Small intestine (tissue), 7 donors: ENCODE measurements at regions not wholly inside any gene's neighbourhood (a gene's known extent, or its start where the extent isn't known, plus 50 kb on each side); places are given as distances from the start of the nearest gene placed in this dataset.

Experiments
- DNase-seq, 2 donors: peaks; one replicate each; pipeline versions ENCODE4 v3.0.0 to v3.0.0-alpha.2; 2013
- FAIRE-seq: peaks from 2 replicates; lab custom pipeline; 2012; peaks lifted over from hg19 to GRCh38; lab: Jason Lieb, UNC
- H3K27ac ChIP-seq, 3 donors: one replicate each; pipeline ENCODE4 v1.5.1; 2013; ENCODE audit warnings: low read length in 2 of 3, mild to moderate bottlenecking in 2 of 3, control low read depth in 1 of 3, inconsistent platforms in 1 of 3, low read depth in 1 of 3, moderate library complexity in 1 of 3
- H3K27me3 ChIP-seq, 3 donors: one replicate each; pipeline ENCODE4 v1.6.1; 2013; ENCODE audit warnings: low read length in 3 of 3, inconsistent platforms in 1 of 3; ENCODE audit not compliant: control insufficient read depth in 3 of 3, insufficient read depth in 3 of 3
- H3K36me3 ChIP-seq, 3 donors: one replicate each; pipeline ENCODE4 v1.6.1; 2013; ENCODE audit warnings: low read length in 3 of 3, inconsistent platforms in 1 of 3, low read depth in 1 of 3, mild to moderate bottlenecking in 1 of 3, moderate library complexity in 1 of 3; ENCODE audit not compliant: control insufficient read depth in 3 of 3, insufficient read depth in 2 of 3
- H3K4me1 ChIP-seq, 3 donors: one replicate each; pipeline ENCODE4 v1.6.1; 2013; ENCODE audit warnings: low read length in 2 of 3, inconsistent platforms in 1 of 3, low read depth in 1 of 3, mild to moderate bottlenecking in 1 of 3, moderate library complexity in 1 of 3; ENCODE audit not compliant: control insufficient read depth in 3 of 3, insufficient read depth in 2 of 3
- H3K4me3 ChIP-seq, 3 donors: one replicate each; pipeline ENCODE4 v1.5.1; 2013; ENCODE audit warnings: low read length in 3 of 3, control low read depth in 1 of 3, inconsistent platforms in 1 of 3, low read depth in 1 of 3, mild to moderate bottlenecking in 1 of 3, moderate library complexity in 1 of 3
- H3K9me3 ChIP-seq, 2 donors: one replicate each; pipeline ENCODE4 v1.6.1; 2013; ENCODE audit warnings: low read depth in 1 of 2, low read length in 1 of 2; ENCODE audit not compliant: control insufficient read depth in 2 of 2, insufficient read depth in 1 of 2
- WGBS, 3 donors: extraction: QIAGEN DNeasy Blood & Tissue Kit; methylation state at CpG; one replicate each; pipeline ENCODE4 v1.1.7; 2013; 5-methylcytosine and 5-hydroxymethylcytosine counted together
- donor health status: healthy with polysubstance abuse.
- donor health status: control.
- donor health status: control.
- donor health status: Bipolar disorder and iron deficiency.
- donor health status: healthy.

DNA sequence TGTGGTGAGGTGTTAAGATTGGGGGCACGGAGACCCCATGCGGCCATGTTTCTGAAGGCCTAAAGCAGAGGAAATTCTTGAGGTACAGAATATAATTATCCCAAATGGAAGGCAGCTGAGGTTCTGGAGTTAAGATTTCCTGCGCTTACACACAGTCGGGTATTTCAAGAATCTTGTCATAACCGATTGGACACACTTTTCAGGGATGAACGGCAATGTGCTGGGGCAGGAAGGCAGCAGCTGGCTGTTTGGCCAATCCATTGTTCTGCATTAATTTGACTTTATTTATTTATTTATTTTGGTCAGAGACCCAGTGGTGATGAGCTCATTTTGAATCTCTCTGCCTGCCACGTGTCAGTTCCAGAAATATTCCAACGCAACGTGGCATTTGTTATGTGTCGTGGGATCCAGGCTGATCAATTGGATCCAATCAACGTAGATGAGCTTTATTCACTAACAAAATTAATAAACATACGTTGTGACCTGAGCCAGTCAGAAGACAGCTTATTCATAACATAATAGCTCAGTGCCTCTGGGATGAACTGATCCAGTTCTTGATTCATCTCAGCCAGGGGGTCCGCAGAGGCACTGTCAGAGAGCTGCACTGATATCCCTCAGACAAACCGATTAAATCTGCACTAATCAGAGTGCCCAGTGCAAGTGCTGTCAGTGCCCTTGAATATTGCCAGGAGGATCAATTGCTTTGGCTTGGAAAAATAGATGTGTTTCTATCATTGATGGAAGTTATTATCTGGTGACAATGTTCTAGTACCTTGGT, 181.0 kb downstream of the KTN1 start:
- no peak overlapping the region for H3K4me3 ChIP-seq
- no peak for FAIRE-seq

DNA sequence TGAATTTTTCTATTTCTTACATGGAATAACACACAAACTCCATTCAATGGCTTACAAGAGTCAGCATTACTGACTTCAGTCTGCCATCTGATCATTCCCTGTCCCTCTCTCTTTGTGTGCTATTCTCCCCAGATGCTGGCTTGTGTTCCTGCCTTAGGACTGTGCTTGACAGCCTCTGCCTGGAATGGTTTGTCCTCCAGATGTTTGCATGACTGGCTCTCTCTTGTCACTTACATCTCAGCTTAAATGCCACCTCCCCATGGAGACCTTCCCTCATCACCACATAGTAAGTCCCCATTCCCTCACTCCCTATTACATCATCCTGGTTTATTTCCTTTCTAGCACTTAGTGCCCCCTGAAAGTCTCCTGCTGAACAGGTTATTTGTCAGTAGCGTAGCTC, 181.6 kb downstream of the KTN1 start:
- H3K9me3 ChIP-seq, result no peaks in the 10 kb centered on the region
- H3K27me3 ChIP-seq, result no peaks in the 10 kb centered on the region
- WGBS, 3 donors, result 96 to 100% (median 96%) methylated on average over 1 of the region's 1 CpG
- peaks cover 0 to 17% (median 0%) of the 10 kb centered on the region in 3 donors for H3K4me1 ChIP-seq
- FAIRE-seq (no peak), DNase-seq (no peak)
- H3K36me3 ChIP-seq, result no peaks in the 10 kb centered on the region
- no peak overlapping the region for H3K27ac ChIP-seq
- H3K4me3 ChIP-seq, result no peak overlapping the region

More for the DNA sequence above, 181.0 kb downstream of the KTN1 start:
- no peaks in the 10 kb centered on the region for H3K36me3 ChIP-seq
- peaks cover 0 to 15% (median 0%) of the 10 kb centered on the region in 3 donors for H3K4me1 ChIP-seq
- no peaks in the 10 kb centered on the region for H3K27me3 ChIP-seq
- no peaks in the 10 kb centered on the region for H3K9me3 ChIP-seq
- 91 to 94% (median 92%) methylated on average over 14 of the region's 14 CpGs for WGBS, 3 donors
- DNase-seq, result no peak
- H3K27ac ChIP-seq, result no peak overlapping the region

DNA sequence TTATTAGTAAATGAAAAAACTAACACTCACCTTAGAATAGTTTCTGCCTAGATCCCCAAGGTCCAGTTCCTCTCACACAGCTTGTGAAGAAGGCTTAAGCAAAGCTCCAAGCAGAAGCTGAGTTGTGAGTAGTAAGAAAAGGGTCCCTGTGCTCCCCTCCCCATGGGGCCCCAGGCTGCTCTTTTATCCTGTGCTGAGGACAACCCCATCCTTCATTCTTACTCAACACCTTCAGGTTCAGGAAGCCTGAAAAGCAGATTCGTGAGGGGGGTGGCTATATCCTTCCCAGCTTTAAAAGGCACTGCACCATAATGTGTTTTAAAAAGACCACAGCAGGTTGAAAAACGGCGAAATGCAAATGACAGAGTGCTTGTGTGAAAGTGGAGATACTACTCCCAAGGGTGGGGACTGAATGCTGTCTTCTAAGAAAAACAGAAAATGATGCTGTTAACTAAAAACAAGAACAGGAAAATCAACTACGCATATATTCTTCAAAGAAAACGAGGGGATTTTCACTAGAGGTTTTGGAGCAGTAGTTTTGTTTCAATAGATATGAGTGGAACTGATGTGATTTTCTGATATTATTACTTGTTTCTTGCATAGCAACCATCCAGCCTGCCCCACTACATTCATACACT, 182.7 kb downstream of the KTN1 start:
- FAIRE-seq (no peak), DNase-seq (no peak)
- Histone ChIP-seq H3K27me3 (no peaks in the 10 kb centered on the region), H3K4me1 (peaks cover 0 to 20% (median 0%) of the 10 kb centered on the region in 3 donors), H3K9me3 (no peaks in the 10 kb centered on the region), H3K36me3 (no peaks in the 10 kb centered on the region), H3K27ac (no peak overlapping the region), H3K4me3 (no peak overlapping the region)
- WGBS, 3 donors, result 67 to 79% (median 72%) methylated on average over 5 of the region's 5 CpGs

GRCh38 chr14:55764784-55765183, 184.8 kb downstream of the KTN1 start:
- Histone ChIP-seq H3K4me3 (no peak overlapping the region), H3K9me3 (no peaks in the 10 kb centered on the region), H3K27ac (no peak overlapping the region), H3K4me1 (peaks cover 0 to 6% (median 0%) of the 10 kb centered on the region in 3 donors), H3K27me3 (no peaks in the 10 kb centered on the region), H3K36me3 (no peaks in the 10 kb centered on the region)
- DNase-seq (no peak), FAIRE-seq (no peak)
- WGBS, 3 donors, result 40 to 80% (median 56%) methylated on average over 1 of the region's 1 CpG

GRCh38 chr14:55766071-55766470, 186.1 kb downstream of the KTN1 start:
- FAIRE-seq, result no peak
- no peaks in the 10 kb centered on the region for H3K27me3 ChIP-seq
- no peak overlapping the region for H3K27ac ChIP-seq
- no peaks in the 10 kb centered on the region for H3K9me3 ChIP-seq
- no peak for DNase-seq
- H3K36me3 ChIP-seq, result no peaks in the 10 kb centered on the region
- H3K4me1 ChIP-seq, result peaks cover 0 to 6% (median 0%) of the 10 kb centered on the region in 3 donors
- H3K4me3 ChIP-seq, result no peak overlapping the region
- WGBS, 3 donors, result 93 to 97% (median 94%) methylated on average over 22 of the region's 22 CpGs

DNA sequence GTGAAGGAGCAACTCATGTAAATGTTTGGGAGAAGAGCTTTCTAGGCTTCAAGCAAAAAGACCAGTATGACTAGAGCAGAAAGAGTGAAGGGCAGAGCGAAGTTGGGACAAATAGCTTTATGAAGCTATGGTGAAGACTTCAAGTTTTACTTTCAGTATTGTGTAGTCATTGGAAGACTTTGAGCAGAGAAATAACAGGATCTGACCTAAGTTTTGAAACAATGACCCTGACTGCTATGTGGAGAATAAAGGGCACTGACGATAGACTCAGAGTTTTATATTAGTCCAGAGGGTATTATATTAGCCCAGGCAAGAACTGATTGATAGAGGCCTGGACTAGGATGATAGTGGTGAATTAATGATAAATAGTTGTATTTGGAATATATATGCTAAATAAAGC, 187.3 kb downstream of the KTN1 start:
- Histone ChIP-seq H3K36me3 (no peaks in the 10 kb centered on the region), H3K27ac (peak overlapping the region in 1 of 3 donors; percentile 65), H3K4me1 (peaks cover 0 to 14% (median 0%) of the 10 kb centered on the region in 3 donors), H3K27me3 (no peaks in the 10 kb centered on the region), H3K9me3 (no peaks in the 10 kb centered on the region), H3K4me3 (no peak overlapping the region)
- DNase-seq (peak in 1 of 2 donors; percentile 68), FAIRE-seq (no peak)
- WGBS, 3 donors, result 64 to 70% (median 67%) methylated on average over 2 of the region's 2 CpGs

- WGBS, 3 donors, result 52 to 81% (median 76%) methylated on average over 3 of the region's 3 CpGs
- no peak for FAIRE-seq
- Histone ChIP-seq H3K27ac (no peak overlapping the region), H3K36me3 (no peaks in the 10 kb centered on the region), H3K27me3 (no peaks in the 10 kb centered on the region), H3K9me3 (no peaks in the 10 kb centered on the region), H3K4me1 (peaks cover 0 to 29% (median 4%) of the 10 kb centered on the region in 3 donors), H3K4me3 (no peak overlapping the region)
- DNase-seq, result no peak
Measured at GRCh38 chr14:55769877-55770276, 189.9 kb downstream of the KTN1 start.

- no peaks in the 10 kb centered on the region for H3K36me3 ChIP-seq
- no peaks in the 10 kb centered on the region for H3K9me3 ChIP-seq
- H3K27me3 ChIP-seq, result no peaks in the 10 kb centered on the region
- WGBS, 3 donors, result 45 to 77% (median 75%) methylated on average over 2 of the region's 2 CpGs
- peaks cover 0 to 30% (median 4%) of the 10 kb centered on the region in 3 donors for H3K4me1 ChIP-seq
- FAIRE-seq (no peak), DNase-seq (no peak)
- H3K4me3 ChIP-seq, result no peak overlapping the region
- H3K27ac ChIP-seq, result no peak overlapping the region
Measured at GRCh38 chr14:55771242-55771981, 191.4 kb downstream of the KTN1 start.
